Astrocyte of the cerebellum (primary cell): ENCODE measurements at regions not wholly inside any gene's neighbourhood (a gene's known extent, or its start where the extent isn't known, plus 50 kb on each side); places are given as distances from the start of the nearest gene placed in this dataset.
A peak's percentile ranks its signal among the peaks of the same experiment; 100 is the strongest.

Experiments
- DNase-seq: peaks from one replicate; pipeline ENCODE4 v3.0.0-alpha.2; 2011; ENCODE audit warnings: low read depth
- H3K4me3 ChIP-seq: 2 replicates; pipeline ENCODE4 v1.5.1; 2011; ENCODE audit warnings: mild to moderate bottlenecking, low read depth, low read length, moderate library complexity
- in situ Hi-C: cut with HindIII; loops from 2 replicates; pipeline ENCODE4 v1.10.0; 2017; ENCODE audit warnings: low sequenced_read_pairs
- TF ChIP-seq, protein P1 (sequence below): IDR thresholded peaks from 2 replicates; pipeline ENCODE4 v1.5.1; 2012; ENCODE audit warnings: low read length, low read depth, moderate library complexity, mild to moderate bottlenecking; ENCODE audit errors: missing control alignments

DNA sequence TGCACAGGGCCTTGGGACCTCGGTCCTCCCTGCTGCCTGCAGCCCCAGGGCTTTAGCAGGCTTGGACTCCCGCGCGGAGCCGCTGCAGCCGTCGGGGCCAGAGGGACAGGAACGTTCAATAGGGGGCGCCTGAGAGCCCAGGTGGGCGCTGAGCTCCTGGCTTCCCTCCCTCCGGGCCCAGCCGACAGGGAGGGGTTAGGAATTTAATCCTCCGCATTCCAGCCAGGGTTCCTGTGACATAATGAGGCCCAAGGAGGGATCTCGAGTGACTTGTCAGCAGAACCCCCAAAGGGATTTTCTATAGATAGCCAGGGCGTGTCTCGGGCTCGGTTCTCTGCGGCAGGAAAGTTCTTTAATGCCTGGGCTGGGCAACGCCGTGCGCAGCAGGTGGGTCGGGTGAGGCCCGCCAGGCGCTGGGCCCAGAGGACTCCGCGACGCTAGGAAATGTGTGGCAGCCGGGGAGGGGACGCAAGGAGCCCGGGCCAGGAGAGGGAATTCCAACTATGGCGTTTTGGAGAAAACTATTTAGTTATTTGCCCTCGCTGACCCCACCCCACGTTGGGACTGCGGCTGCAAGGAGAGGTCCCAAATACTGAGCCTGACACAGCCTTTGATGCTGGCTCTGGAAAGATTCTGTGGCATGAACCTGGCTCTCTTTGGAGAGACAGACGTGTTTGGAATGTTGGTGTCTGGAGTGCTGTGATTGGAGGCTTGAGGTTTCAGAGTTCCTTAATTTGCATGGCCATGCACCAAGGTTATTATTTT, 285.2 kb upstream of the GATB start:
- no peak for DNase-seq
- TF ChIP-seq, protein P1, sequence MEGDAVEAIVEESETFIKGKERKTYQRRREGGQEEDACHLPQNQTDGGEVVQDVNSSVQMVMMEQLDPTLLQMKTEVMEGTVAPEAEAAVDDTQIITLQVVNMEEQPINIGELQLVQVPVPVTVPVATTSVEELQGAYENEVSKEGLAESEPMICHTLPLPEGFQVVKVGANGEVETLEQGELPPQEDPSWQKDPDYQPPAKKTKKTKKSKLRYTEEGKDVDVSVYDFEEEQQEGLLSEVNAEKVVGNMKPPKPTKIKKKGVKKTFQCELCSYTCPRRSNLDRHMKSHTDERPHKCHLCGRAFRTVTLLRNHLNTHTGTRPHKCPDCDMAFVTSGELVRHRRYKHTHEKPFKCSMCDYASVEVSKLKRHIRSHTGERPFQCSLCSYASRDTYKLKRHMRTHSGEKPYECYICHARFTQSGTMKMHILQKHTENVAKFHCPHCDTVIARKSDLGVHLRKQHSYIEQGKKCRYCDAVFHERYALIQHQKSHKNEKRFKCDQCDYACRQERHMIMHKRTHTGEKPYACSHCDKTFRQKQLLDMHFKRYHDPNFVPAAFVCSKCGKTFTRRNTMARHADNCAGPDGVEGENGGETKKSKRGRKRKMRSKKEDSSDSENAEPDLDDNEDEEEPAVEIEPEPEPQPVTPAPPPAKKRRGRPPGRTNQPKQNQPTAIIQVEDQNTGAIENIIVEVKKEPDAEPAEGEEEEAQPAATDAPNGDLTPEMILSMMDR: peak; percentile 64
- peak overlapping the region; percentile 25 for H3K4me3 ChIP-seq
- in situ Hi-C loops: no loop called here

DNA sequence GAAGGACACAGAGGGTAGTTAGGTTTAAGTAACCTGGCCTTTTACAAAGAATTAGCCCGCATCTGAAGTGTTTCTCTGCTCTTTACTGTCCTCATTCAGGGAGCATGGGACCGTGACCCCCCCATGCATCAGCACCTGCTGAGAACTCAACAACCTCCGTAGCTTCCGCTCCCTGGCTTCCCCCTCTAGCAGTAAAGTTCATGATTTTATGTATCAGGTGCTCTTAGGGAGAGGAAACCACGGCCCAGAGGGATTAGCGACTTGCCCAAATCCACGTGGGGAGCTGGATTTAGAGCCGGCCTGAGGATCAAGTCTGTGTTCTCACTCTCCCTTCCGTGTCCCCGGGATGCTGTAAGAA, 284.6 kb upstream of the GATB start:
- TF ChIP-seq, protein P1: no peak
- no peak for DNase-seq
- H3K4me3 ChIP-seq: peak overlapping the region; percentile 25
- in situ Hi-C loops: no loop called here

DNA sequence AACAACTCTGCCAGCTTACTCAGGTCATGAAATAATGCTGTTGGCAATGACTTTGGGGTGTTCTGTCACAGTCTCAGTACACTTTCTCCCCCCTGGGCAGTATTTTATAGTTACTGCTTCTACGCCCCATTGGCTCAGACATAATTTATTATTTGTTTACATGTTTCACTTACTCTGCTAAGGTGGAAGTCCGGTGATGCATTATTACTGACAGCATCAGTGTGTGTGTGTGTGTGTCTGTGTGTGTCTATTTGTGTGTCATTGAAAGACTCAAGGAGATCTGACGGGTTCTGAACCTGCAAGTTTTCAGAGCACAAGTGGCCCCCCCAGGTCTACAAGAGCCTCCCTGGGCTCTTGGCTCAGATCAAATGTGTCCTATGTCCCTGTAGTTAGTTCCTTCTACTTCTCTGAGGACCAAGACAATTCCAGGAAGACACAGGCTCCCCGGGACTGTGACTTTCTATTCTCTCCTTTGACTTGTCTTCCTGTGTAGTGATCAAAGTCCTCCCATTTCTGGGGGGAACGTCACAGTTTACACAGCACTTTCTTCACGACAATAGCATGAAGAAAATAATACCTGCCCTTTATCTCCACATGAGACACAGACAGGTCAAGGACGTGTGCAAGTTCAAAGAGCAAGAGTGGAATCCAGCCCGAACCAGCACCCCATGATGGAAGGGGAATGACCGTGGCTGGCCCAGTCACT, 283.7 kb upstream of the GATB start:
- H3K4me3 ChIP-seq: no peak overlapping the region
- in situ Hi-C loops: no loop called here
- DNase-seq: no peak
- TF ChIP-seq, protein P1: no peak

DNA sequence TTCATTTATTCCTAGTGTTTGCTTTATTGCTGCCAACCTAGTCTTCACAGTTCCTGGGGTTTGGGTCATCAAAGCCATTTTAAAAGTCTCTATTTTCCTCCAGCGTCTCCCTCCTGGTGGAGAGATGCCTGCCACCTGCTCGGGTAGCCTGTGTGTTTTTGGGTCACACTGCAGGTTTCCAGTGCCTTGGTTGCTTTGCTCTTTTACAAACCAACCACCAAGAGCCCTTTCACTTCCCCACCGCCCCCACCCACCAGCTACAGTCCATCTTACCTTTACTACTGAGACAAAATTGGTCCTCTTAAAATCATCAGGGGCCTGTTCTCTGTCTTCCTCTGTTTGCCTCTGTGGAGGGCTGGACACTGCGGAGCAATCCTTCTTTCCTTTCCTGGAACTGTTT, 280.5 kb upstream of the GATB start:
- TF ChIP-seq, protein P1: no peak
- in situ Hi-C loops: no loop called here
- no peak overlapping the region for H3K4me3 ChIP-seq
- no peak for DNase-seq

DNA sequence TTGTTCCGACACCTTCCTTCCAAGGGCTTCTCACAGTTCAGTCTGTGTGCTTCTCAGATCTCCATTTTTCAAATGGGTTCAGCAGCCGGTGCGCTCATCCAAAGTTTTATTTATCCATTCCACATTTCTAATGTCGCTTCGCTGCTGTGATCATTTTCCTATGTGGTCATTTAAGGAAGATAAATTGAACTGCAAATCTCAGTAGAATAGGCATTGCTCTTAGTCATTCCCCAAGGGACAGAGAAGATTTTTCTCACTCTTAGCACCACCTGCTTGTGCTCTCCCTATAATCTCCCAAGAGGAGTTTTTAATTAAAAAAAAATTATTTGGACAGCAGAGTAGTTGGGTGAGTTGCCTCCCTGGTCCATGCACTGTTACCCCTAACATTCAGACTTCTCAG, 278.9 kb upstream of the GATB start:
- in situ Hi-C loops: no loop called here
- DNase-seq: no peak
- H3K4me3 ChIP-seq: no peak overlapping the region
- TF ChIP-seq, protein P1: no peak

DNA sequence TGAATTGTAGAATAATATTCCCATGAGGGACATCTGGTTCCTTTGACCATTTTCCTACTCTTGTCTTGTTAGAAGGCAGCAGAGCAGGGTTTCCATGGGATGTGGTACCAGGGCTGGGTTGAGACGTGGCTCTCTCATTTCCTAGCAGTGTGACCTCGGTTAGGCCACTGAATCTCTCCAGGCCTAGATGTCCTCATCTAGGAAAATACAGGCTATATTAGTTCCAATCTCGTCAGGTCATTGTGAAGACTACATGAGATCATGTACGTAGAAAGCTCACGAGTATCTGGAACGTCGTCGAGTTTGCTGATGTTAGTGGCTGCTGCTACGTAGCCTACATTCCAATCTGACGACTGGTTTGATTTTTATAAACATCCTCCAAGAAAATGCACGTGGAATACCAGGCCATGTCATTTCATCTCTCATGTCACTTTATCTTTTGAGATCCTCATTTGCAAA, 278.2 kb upstream of the GATB start:
- peak; percentile 49 for DNase-seq
- in situ Hi-C loops: no loop called here
- TF ChIP-seq, protein P1: no peak
- no peak overlapping the region for H3K4me3 ChIP-seq
